RWPE2 (cell line): ENCODE measurements at regions not wholly inside any gene's neighbourhood (a gene's known extent, or its start where the extent isn't known, plus 50 kb on each side); places are given as distances from the start of the nearest gene placed in this dataset.
A peak's percentile ranks its signal among the peaks of the same experiment; 100 is the strongest.

ENCODE experiments used
- ATAC-seq: fragments of 200-7000 bp; cut with Tn5 transposase; 3 replicates; pipeline ENCODE4 v1.9.1; 2021; ENCODE audit warnings: low read depth
- DNase-seq: peaks from one replicate; pipeline ENCODE4 v3.0.0-alpha.2; 2020; ENCODE audit warnings: low spot score
- H3K27ac ChIP-seq: fragments of 450-650 bp; 2 replicates; pipeline ENCODE4 v1.5.1; 2017; ENCODE audit warnings: mild to moderate bottlenecking; ENCODE audit not compliant: poor library complexity, severe bottlenecking
- H3K27me3 ChIP-seq: fragments of 250-450 bp; sonication (Bioruptor Pico); 2 replicates; pipeline ENCODE4 v1.5.1; 2021; ENCODE audit warnings: mild to moderate bottlenecking, moderate library complexity; ENCODE audit not compliant: insufficient read depth, poor library complexity, severe bottlenecking
- H3K36me3 ChIP-seq: fragments of 250-450 bp; sonication (Bioruptor Pico); 2 replicates; pipeline ENCODE4 v1.5.1; 2020; ENCODE audit warnings: low read depth, mild to moderate bottlenecking, moderate library complexity
- H3K4me1 ChIP-seq: fragments of 250-450 bp; sonication (Bioruptor Pico); 2 replicates; pipeline ENCODE4 v1.5.1; 2021; ENCODE audit warnings: mild to moderate bottlenecking, moderate library complexity; ENCODE audit not compliant: insufficient read depth, poor library complexity, severe bottlenecking
- H3K4me3 ChIP-seq: fragments of 250-450 bp; sonication (Bioruptor Pico); 2 replicates; pipeline ENCODE4 v1.5.1; 2021; ENCODE audit warnings: mild to moderate bottlenecking, moderate library complexity; ENCODE audit not compliant: severe bottlenecking
- H3K9me3 ChIP-seq: fragments of 250-450 bp; sonication (Bioruptor Pico); 2 replicates; pipeline ENCODE4 v1.5.1; 2021; ENCODE audit warnings: mild to moderate bottlenecking, moderate library complexity; ENCODE audit not compliant: severe bottlenecking
- CTCF ChIP-seq: fragments of 450-650 bp; IDR thresholded peaks from one replicate; pipeline ENCODE4 v1.5.1; 2017; ENCODE audit warnings: mild to moderate bottlenecking, moderate library complexity; ENCODE audit not compliant: poor library complexity, severe bottlenecking

- Histone ChIP-seq H3K9me3 (no peaks in the 10 kb centered on the region), H3K36me3 (no peaks in the 10 kb centered on the region), H3K27me3 (no peaks in the 10 kb centered on the region), H3K4me3 (no peak overlapping the region), H3K4me1 (peaks cover 28% of the 10 kb centered on the region), H3K27ac (no peak overlapping the region)
- no peak for ATAC-seq
- no peak for TF ChIP-seq CTCF
- DNase-seq = no peak
Observed at GRCh38 chr4:15374656-15375055, 53.2 kb upstream of the C1QTNF7 start.

GRCh38 chr4:15375667-15376066 lies 52.2 kb upstream of the C1QTNF7 start:
- H3K9me3 ChIP-seq = no peaks in the 10 kb centered on the region
- no peaks in the 10 kb centered on the region for H3K36me3 ChIP-seq
- DNase-seq = no peak
- ATAC-seq = no peak
- TF ChIP-seq CTCF = no peak
- H3K4me1 ChIP-seq = peaks cover 28% of the 10 kb centered on the region
- H3K27ac ChIP-seq = peak overlapping the region; percentile 54
- no peak overlapping the region for H3K4me3 ChIP-seq
- H3K27me3 ChIP-seq = no peaks in the 10 kb centered on the region

GRCh38 chr4:15376145-15376544 lies 51.7 kb upstream of the C1QTNF7 start:
- no peak overlapping the region for H3K4me3 ChIP-seq
- H3K36me3 ChIP-seq = no peaks in the 10 kb centered on the region
- no peaks in the 10 kb centered on the region for H3K9me3 ChIP-seq
- ATAC-seq (no peak), DNase-seq (no peak)
- H3K27me3 ChIP-seq = no peaks in the 10 kb centered on the region
- peaks cover 28% of the 10 kb centered on the region for H3K4me1 ChIP-seq
- peak overlapping the region; percentile 54 for H3K27ac ChIP-seq
- TF ChIP-seq CTCF = no peak

GRCh38 chr4:15376594-15376993 lies 51.2 kb upstream of the C1QTNF7 start:
- H3K27me3 ChIP-seq = no peaks in the 10 kb centered on the region
- DNase-seq (no peak), ATAC-seq (peak; percentile 88)
- TF ChIP-seq CTCF = no peak
- peak overlapping the region; percentile 54 for H3K27ac ChIP-seq
- peaks cover 28% of the 10 kb centered on the region for H3K4me1 ChIP-seq
- H3K4me3 ChIP-seq = no peak overlapping the region
- no peaks in the 10 kb centered on the region for H3K9me3 ChIP-seq
- H3K36me3 ChIP-seq = no peaks in the 10 kb centered on the region
